ENCODE measurements at regions not wholly inside any gene's neighbourhood (a gene's known extent, or its start where the extent isn't known, plus 50 kb on each side); places are given as distances from the start of the nearest gene placed in this dataset.

GRCh38 chr5:101404531-101404930 lies 501.4 kb upstream of the ST8SIA4 start:
- TF ChIP-seq, protein P1, sequence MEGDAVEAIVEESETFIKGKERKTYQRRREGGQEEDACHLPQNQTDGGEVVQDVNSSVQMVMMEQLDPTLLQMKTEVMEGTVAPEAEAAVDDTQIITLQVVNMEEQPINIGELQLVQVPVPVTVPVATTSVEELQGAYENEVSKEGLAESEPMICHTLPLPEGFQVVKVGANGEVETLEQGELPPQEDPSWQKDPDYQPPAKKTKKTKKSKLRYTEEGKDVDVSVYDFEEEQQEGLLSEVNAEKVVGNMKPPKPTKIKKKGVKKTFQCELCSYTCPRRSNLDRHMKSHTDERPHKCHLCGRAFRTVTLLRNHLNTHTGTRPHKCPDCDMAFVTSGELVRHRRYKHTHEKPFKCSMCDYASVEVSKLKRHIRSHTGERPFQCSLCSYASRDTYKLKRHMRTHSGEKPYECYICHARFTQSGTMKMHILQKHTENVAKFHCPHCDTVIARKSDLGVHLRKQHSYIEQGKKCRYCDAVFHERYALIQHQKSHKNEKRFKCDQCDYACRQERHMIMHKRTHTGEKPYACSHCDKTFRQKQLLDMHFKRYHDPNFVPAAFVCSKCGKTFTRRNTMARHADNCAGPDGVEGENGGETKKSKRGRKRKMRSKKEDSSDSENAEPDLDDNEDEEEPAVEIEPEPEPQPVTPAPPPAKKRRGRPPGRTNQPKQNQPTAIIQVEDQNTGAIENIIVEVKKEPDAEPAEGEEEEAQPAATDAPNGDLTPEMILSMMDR (IDR thresholded peaks at IDR 0.05; ENCODE audit: insufficient read depth, low read length), result no peak
- no peak for TF ChIP-seq POLR2AphosphoS5 (IDR thresholded peaks at IDR 0.05; ENCODE audit: low read depth)
- TF ChIP-seq REST (IDR thresholded peaks at IDR 0.05; ENCODE audit: insufficient replicate concordance, low read depth), result no peak
